Endothelial cell of umbilical vein (primary cell): ENCODE measurements at regions not wholly inside any gene's neighbourhood (a gene's known extent, or its start where the extent isn't known, plus 50 kb on each side); places are given as distances from the start of the nearest gene placed in this dataset.

Experiments used
- BruUV-seq: library from RNA; stranded (reverse); fragments of 400-500 nt; replicated peaks from 2 replicates; lab custom pipeline; 2021; lab: Mats Ljungman, UMichigan
- CTCF ChIA-PET: fragments of 300-600, 350-600 bp; sonication (Branson Sonifier 250); formaldehyde crosslinking; loops from one replicate; lab custom pipeline; 2021; ENCODE audit warnings: antibody characterized with exemption, inconsistent platforms; lab: Charles Lee
- POLR2A ChIA-PET: fragments of 300-600, 350-600 bp; sonication (Branson Sonifier 250); formaldehyde crosslinking; loops from one replicate; lab custom pipeline; 2021; ENCODE audit warnings: antibody characterized with exemption, inconsistent platforms; lab: Charles Lee
- DNase-seq: peaks from one replicate; pipeline ENCODE4 v3.0.0-alpha.2; 2011; ENCODE audit warnings: low read depth, low spot score
- FAIRE-seq: peaks from 2 replicates; lab custom pipeline; 2011; peaks lifted over from hg19 to GRCh38; lab: Jason Lieb, UNC
- H2AFZ ChIP-seq: 2 replicates; pipeline ENCODE4 v1.6.0; 2012; ENCODE audit warnings: low read depth, low read length, control low read depth, inconsistent platforms
- H3K27ac ChIP-seq: 2 replicates; pipeline ENCODE4 v1.5.1; 2011; ENCODE audit warnings: low read depth, mild to moderate bottlenecking, control low read depth, low read length, moderate library complexity; ENCODE audit not compliant: insufficient read depth
- H3K27me3 ChIP-seq, 2 experiments: 2 replicates each; pipeline versions ENCODE4 v1.6.0 to v1.6.1; 2011; ENCODE audit warnings: low read length in 2 of 2, mixed read lengths in 1 of 2; ENCODE audit not compliant: control insufficient read depth in 2 of 2, insufficient read depth in 2 of 2
- H3K36me3 ChIP-seq, 2 experiments: 2 replicates in 1 of 2; 3 replicates in 1 of 2; pipeline ENCODE4 v1.5.1; 2011; ENCODE audit warnings: low read length in 2 of 2, mild to moderate bottlenecking in 1 of 2, moderate library complexity in 1 of 2; ENCODE audit not compliant: control insufficient read depth in 2 of 2, insufficient read depth in 2 of 2; ENCODE audit errors: extremely low read depth in 1 of 2
- H3K4me1 ChIP-seq: 3 replicates; pipeline ENCODE4 v1.5.1; 2011; ENCODE audit warnings: mild to moderate bottlenecking, low read length; ENCODE audit not compliant: control insufficient read depth, insufficient read depth; ENCODE audit errors: extremely low read depth
- H3K4me2 ChIP-seq: 2 replicates; pipeline ENCODE4 v1.6.1; 2011; ENCODE audit warnings: low read length, control low read depth, mixed read lengths; ENCODE audit not compliant: insufficient read depth
- H3K4me3 ChIP-seq, 3 experiments: fragments of 200-600 bp in 1 of 3; sonication (generic), shearing (Covaris generic) in 1 of 3; replicated peaks in 1 of 3; 2 replicates each; pipeline ENCODE4 v1.5.1; 2011 to 2016; ENCODE audit warnings: control low read depth in 3 of 3, low read length in 3 of 3, mild to moderate bottlenecking in 2 of 3, inconsistent platforms in 1 of 3, low read depth in 1 of 3, moderate library complexity in 1 of 3; ENCODE audit not compliant: insufficient read depth in 1 of 3
- H3K79me2 ChIP-seq: 2 replicates; pipeline ENCODE4 v1.6.0; 2012; ENCODE audit warnings: low read length, inconsistent platforms; ENCODE audit not compliant: control insufficient read depth, insufficient read depth
- H3K9ac ChIP-seq: replicated peaks from 2 replicates; pipeline ENCODE3; 2011; ENCODE audit warnings: low read length, control low read depth; ENCODE audit not compliant: insufficient read depth; ENCODE audit errors: extremely low read depth
- H3K9me1 ChIP-seq: replicated peaks from 3 replicates; pipeline ENCODE4 v1.6.0; 2011; ENCODE audit warnings: mild to moderate bottlenecking, low read length; ENCODE audit not compliant: control insufficient read depth, insufficient read depth; ENCODE audit errors: extremely low read depth
- H3K9me3 ChIP-seq: replicated peaks from 2 replicates; pipeline ENCODE4 v1.5.1; 2012; ENCODE audit warnings: low read length, inconsistent platforms; ENCODE audit not compliant: control insufficient read depth, insufficient read depth
- H4K20me1 ChIP-seq: replicated peaks from 2 replicates; pipeline ENCODE3; 2011; ENCODE audit warnings: mild to moderate bottlenecking, low read length; ENCODE audit not compliant: control insufficient read depth, insufficient read depth; ENCODE audit errors: extremely low read depth
- EZH2 ChIP-seq: IDR thresholded peaks from 2 replicates; pipeline ENCODE4 v1.6.1; 2012; ENCODE audit warnings: borderline replicate concordance, low read depth, mild to moderate bottlenecking, moderate library complexity, low read length, inconsistent platforms; ENCODE audit not compliant: severe bottlenecking
- FOS ChIP-seq: IDR thresholded peaks from 2 replicates; pipeline ENCODE4 v1.6.1; 2011; ENCODE audit warnings: mild to moderate bottlenecking, low read length, moderate library complexity, borderline replicate concordance; ENCODE audit not compliant: insufficient read depth
- GATA2 ChIP-seq: IDR thresholded peaks from 2 replicates; pipeline ENCODE4 v1.7.0; 2011; ENCODE audit warnings: low read depth, mild to moderate bottlenecking, moderate library complexity, mixed read lengths, low read length; ENCODE audit not compliant: insufficient read length, insufficient read depth
- JUN ChIP-seq: IDR thresholded peaks from 2 replicates; pipeline ENCODE4 v1.6.1; 2011; ENCODE audit warnings: borderline replicate concordance, low read depth; ENCODE audit not compliant: insufficient read length, insufficient read depth
- MAX ChIP-seq: IDR thresholded peaks from 2 replicates; pipeline ENCODE4 v1.6.1; 2011; ENCODE audit not compliant: insufficient read depth, insufficient read length
- MYC ChIP-seq: IDR thresholded peaks from one replicate; pipeline ENCODE4 v1.6.1; 2011; ENCODE audit warnings: mild to moderate bottlenecking, low read depth, low read length
- POLR2A ChIP-seq: IDR thresholded peaks from 2 replicates; pipeline ENCODE4 v1.6.1; 2012; ENCODE audit warnings: low read depth, mild to moderate bottlenecking, control low read depth, low read length
- POLR2AphosphoS5 ChIP-seq: IDR thresholded peaks from 2 replicates; pipeline ENCODE4 v1.6.1; 2012; ENCODE audit warnings: low read depth, mild to moderate bottlenecking, control low read depth, low read length, moderate library complexity; ENCODE audit not compliant: insufficient read depth
- dilution Hi-C: fragments of 300-500 bp; cut with MboI; formaldehyde crosslinking; loops from one replicate; pipeline ENCODE4 v1.15.0; 2019; ENCODE audit warnings: low sequenced_read_pairs; ENCODE audit not compliant: extremely low pct_ligation_motif_present
- intact Hi-C: fragments of 100-400 bp; cut with micrococcal nuclease; formaldehyde crosslinking; loops from one replicate; pipeline ENCODE4 v1.10.0; 2022
- TF ChIP-seq, protein P1 (sequence below), 2 donors: IDR thresholded peaks; 1 replicate in 1 of 2; 2 replicates in 1 of 2; pipeline ENCODE4 v1.5.1; 2011; ENCODE audit warnings: low read length in 2 of 2, mild to moderate bottlenecking in 2 of 2, moderate library complexity in 2 of 2, control low read depth in 1 of 2, inconsistent platforms in 1 of 2, low read depth in 1 of 2; ENCODE audit not compliant: insufficient read depth in 1 of 2; ENCODE audit errors: extremely low read depth in 1 of 2

DNA sequence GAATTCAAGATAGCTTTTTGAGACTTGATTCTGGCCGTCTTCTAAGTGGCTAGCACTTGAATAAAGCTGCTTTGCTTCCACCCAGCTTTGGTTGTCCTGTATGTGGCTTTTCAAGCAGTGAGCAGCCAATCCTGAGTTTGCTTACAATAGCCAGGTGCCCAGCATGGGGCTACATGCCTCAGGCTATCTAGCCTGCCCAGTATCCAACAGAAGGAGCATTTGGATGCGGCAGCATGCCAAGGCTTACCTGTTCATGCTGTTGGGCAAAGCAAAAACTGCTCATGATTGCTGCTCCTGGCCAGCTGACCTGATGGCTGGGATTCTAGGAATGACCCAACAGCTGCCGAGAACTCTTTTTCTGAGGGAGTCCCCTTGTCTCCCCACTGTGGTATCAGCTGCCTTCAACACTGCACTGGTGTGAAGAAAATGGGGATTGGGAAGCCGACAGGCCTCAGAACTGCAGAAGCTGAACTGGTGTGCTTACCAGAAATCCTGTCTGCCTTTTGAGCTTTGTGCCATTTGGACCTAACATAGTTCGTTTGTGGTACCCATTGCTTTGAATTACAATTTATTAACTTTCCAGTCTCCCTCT, 618.9 kb upstream of the IGFBP3 start:
- Histone ChIP-seq H3K9ac (no peak overlapping the region), H3K79me2 (no peaks in the 10 kb centered on the region), H3K36me3 (no peaks in the 10 kb centered on the region), H3K4me1 (peaks cover 12% of the 10 kb centered on the region), H3K4me3 (no peak overlapping the region), H3K4me2 (no peak overlapping the region), H2AFZ (no peak overlapping the region), H3K9me3 (no peaks in the 10 kb centered on the region), H3K27ac (no peak overlapping the region), H4K20me1 (no peaks in the 10 kb centered on the region), H3K9me1 (no peaks in the 10 kb centered on the region), H3K27me3 (no peaks in the 10 kb centered on the region)
- CTCF ChIA-PET = interaction anchor here (0.8 kb wide), 1 partner anchor 16 kb away, joined by 3 read pairs; no protein-coding TSS in a partner anchor
- TF ChIP-seq, protein P1, sequence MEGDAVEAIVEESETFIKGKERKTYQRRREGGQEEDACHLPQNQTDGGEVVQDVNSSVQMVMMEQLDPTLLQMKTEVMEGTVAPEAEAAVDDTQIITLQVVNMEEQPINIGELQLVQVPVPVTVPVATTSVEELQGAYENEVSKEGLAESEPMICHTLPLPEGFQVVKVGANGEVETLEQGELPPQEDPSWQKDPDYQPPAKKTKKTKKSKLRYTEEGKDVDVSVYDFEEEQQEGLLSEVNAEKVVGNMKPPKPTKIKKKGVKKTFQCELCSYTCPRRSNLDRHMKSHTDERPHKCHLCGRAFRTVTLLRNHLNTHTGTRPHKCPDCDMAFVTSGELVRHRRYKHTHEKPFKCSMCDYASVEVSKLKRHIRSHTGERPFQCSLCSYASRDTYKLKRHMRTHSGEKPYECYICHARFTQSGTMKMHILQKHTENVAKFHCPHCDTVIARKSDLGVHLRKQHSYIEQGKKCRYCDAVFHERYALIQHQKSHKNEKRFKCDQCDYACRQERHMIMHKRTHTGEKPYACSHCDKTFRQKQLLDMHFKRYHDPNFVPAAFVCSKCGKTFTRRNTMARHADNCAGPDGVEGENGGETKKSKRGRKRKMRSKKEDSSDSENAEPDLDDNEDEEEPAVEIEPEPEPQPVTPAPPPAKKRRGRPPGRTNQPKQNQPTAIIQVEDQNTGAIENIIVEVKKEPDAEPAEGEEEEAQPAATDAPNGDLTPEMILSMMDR (IDR thresholded peaks at IDR 0.05; ENCODE audit: extremely low read depth in 1 of 2, insufficient read depth in 1 of 2, low read depth in 1 of 2, low read length in 2 of 2) = no peak
- TF ChIP-seq MAX = no peak
- no peak for TF ChIP-seq JUN
- TF ChIP-seq POLR2A = no peak
- no peak for TF ChIP-seq MYC
- no peak for TF ChIP-seq GATA2
- no peak for TF ChIP-seq FOS
- no peak for TF ChIP-seq POLR2AphosphoS5
- TF ChIP-seq EZH2 = no peak
- dilution Hi-C loops (no loop called here), intact Hi-C loops (loop anchor here (10.0 kb wide), 1 partner anchor 1405 kb away; the partner anchor contains the start of gene PKD1L1)
- DNase-seq (no peak), FAIRE-seq (no peak)
- BruUV-seq = no TSS peak
- POLR2A ChIA-PET = no interaction called here
